H1 (cell line): ENCODE measurements at regions not wholly inside any gene's neighbourhood (a gene's known extent, or its start where the extent isn't known, plus 50 kb on each side); places are given as distances from the start of the nearest gene placed in this dataset.

Experiments used
- CTCF ChIA-PET: fragments of 300-600 bp; sonication (Branson Sonifier 250); formaldehyde crosslinking; loops from one replicate; lab custom pipeline; 2021; ENCODE audit not compliant: partially characterized antibody; lab: Charles Lee
- POLR2A ChIA-PET: fragments of 300-600 bp; sonication (Branson Sonifier 250); formaldehyde crosslinking; loops from one replicate; lab custom pipeline; 2021; ENCODE audit warnings: inconsistent platforms; ENCODE audit not compliant: partially characterized antibody; lab: Charles Lee
- DNase-seq, 2 experiments: peaks; one replicate each; pipeline versions ENCODE4 v3.0.0 to v3.0.0-alpha.2; 2010 to 2022; ENCODE audit warnings: low spot score in 2 of 2, low read depth in 1 of 2, mixed read lengths in 1 of 2
- FAIRE-seq: peaks from 2 replicates; lab custom pipeline; 2011; peaks lifted over from hg19 to GRCh38; lab: Jason Lieb, UNC
- H2AFZ ChIP-seq: 2 replicates; pipeline ENCODE4 v1.8.1; 2012; ENCODE audit warnings: low read length, inconsistent platforms
- H2AK5ac ChIP-seq: 2 replicates; pipeline ENCODE4 v1.6.1; 2013; ENCODE audit warnings: low read depth, low read length
- H2BK120ac ChIP-seq: replicated peaks from 2 replicates; pipeline ENCODE3; 2013; ENCODE audit warnings: low read depth, low read length, inconsistent platforms
- H2BK12ac ChIP-seq: 2 replicates; pipeline ENCODE4 v1.6.1; 2013; ENCODE audit warnings: low read depth, low read length
- H2BK15ac ChIP-seq: 2 replicates; pipeline ENCODE4 v1.6.1; 2013; ENCODE audit warnings: low read length
- H2BK20ac ChIP-seq: 2 replicates; pipeline ENCODE4 v1.6.1; 2013; ENCODE audit warnings: low read length
- H2BK5ac ChIP-seq: 2 replicates; pipeline ENCODE4 v1.6.1; 2013; ENCODE audit warnings: low read depth, low read length
- H3K14ac ChIP-seq: 2 replicates; pipeline ENCODE4 v1.6.1; 2013; ENCODE audit warnings: inconsistent platforms; ENCODE audit not compliant: insufficient read length
- H3K18ac ChIP-seq: 2 replicates; pipeline ENCODE4 v1.6.1; 2013; ENCODE audit warnings: low read length; ENCODE audit errors: extremely low read depth
- H3K23ac ChIP-seq: 2 replicates; pipeline ENCODE4 v1.6.1; 2013; ENCODE audit warnings: inconsistent platforms; ENCODE audit not compliant: insufficient read length
- H3K23me2 ChIP-seq: 2 replicates; pipeline ENCODE4 v1.6.1; 2013; ENCODE audit warnings: low read depth, low read length
- H3K27ac ChIP-seq: 2 replicates; pipeline ENCODE4 v1.6.1; 2011; ENCODE audit warnings: low read depth, low read length, inconsistent platforms
- H3K27me3 ChIP-seq, 4 experiments: replicated peaks in 1 of 4; 1 replicate in 1 of 4; 2 replicates in 3 of 4; pipeline versions ENCODE4 v1.6.1 to v1.8.1; 2011 to 2013; ENCODE audit warnings: low read length in 3 of 4, mild to moderate bottlenecking in 3 of 4, inconsistent platforms in 2 of 4, mixed read lengths in 2 of 4, moderate library complexity in 1 of 4; ENCODE audit not compliant: control insufficient read depth in 3 of 4, insufficient read depth in 3 of 4; ENCODE audit errors: extremely low read depth in 1 of 4
- H3K36me3 ChIP-seq, 4 experiments: 2 replicates each; pipeline versions ENCODE4 v1.6.1 to v1.8.1; 2011 to 2013; ENCODE audit warnings: mild to moderate bottlenecking in 4 of 4, low read length in 3 of 4, moderate library complexity in 2 of 4, control low read depth in 1 of 4, inconsistent platforms in 1 of 4; ENCODE audit not compliant: insufficient read depth in 4 of 4, control insufficient read depth in 2 of 4
- H3K4ac ChIP-seq: replicated peaks from 2 replicates; pipeline ENCODE3; 2013; ENCODE audit warnings: low read length, low read depth, mixed read lengths, inconsistent platforms; ENCODE audit not compliant: insufficient read length
- H3K4me1 ChIP-seq, 4 experiments: replicated peaks in 1 of 4; 1 replicate in 1 of 4; 2 replicates in 3 of 4; pipeline versions ENCODE4 v1.6.1 to v1.8.1; 2011 to 2013; ENCODE audit warnings: low read length in 3 of 4, inconsistent platforms in 2 of 4, mixed read lengths in 1 of 4; ENCODE audit not compliant: insufficient read depth in 4 of 4, control insufficient read depth in 3 of 4
- H3K4me2 ChIP-seq, 2 experiments: 2 replicates each; pipeline versions ENCODE4 v1.6.1 to v1.8.1; 2011 to 2013; ENCODE audit warnings: low read depth in 2 of 2, low read length in 2 of 2, control low read depth in 1 of 2, inconsistent platforms in 1 of 2, mild to moderate bottlenecking in 1 of 2; ENCODE audit not compliant: insufficient read depth in 1 of 2
- H3K4me3 ChIP-seq, 4 experiments: fragments of 200-600, 300-600 bp in 1 of 4; sonication (generic), shearing (Covaris generic), sonication (Bioruptor Twin) in 1 of 4; 2 replicates each; pipeline versions ENCODE4 v1.5.1 to v1.8.1; 2011 to 2016; ENCODE audit warnings: low read length in 4 of 4, low read depth in 3 of 4, control low read depth in 2 of 4, inconsistent platforms in 2 of 4, mild to moderate bottlenecking in 2 of 4, mixed read lengths in 1 of 4, moderate library complexity in 1 of 4; ENCODE audit not compliant: insufficient read depth in 2 of 4; ENCODE audit errors: extremely low read depth in 1 of 4
- H3K56ac ChIP-seq: replicated peaks from 2 replicates; pipeline ENCODE3; 2013; ENCODE audit warnings: low read depth, mild to moderate bottlenecking, mixed read lengths, low read length, inconsistent platforms; ENCODE audit not compliant: insufficient read length
- H3K79me1 ChIP-seq: 2 replicates; pipeline ENCODE4 v1.6.1; 2013; ENCODE audit warnings: low read depth, low read length, control low read depth
- H3K79me2 ChIP-seq, 2 experiments: 2 replicates each; pipeline versions ENCODE4 v1.6.1 to v1.8.1; 2012 to 2013; ENCODE audit warnings: low read length in 2 of 2, mild to moderate bottlenecking in 2 of 2, inconsistent platforms in 1 of 2; ENCODE audit not compliant: insufficient read depth in 2 of 2, control insufficient read depth in 1 of 2
- H3K9ac ChIP-seq, 4 experiments: replicated peaks in 1 of 4; 1 replicate in 1 of 4; 2 replicates in 3 of 4; pipeline versions ENCODE4 v1.6.1 to v1.8.1; 2011 to 2013; ENCODE audit warnings: low read depth in 3 of 4, low read length in 3 of 4, control low read depth in 2 of 4, mild to moderate bottlenecking in 2 of 4, moderate library complexity in 2 of 4, inconsistent platforms in 1 of 4; ENCODE audit errors: extremely low read depth in 1 of 4
- H3K9me3 ChIP-seq, 2 experiments: 2 replicates each; pipeline versions ENCODE4 v1.6.1 to v1.8.1; 2012 to 2013; ENCODE audit warnings: mild to moderate bottlenecking in 2 of 2, moderate library complexity in 2 of 2, control low read depth in 1 of 2, inconsistent platforms in 1 of 2, low read depth in 1 of 2, low read length in 1 of 2, mixed read lengths in 1 of 2; ENCODE audit not compliant: insufficient read depth in 2 of 2
- H4K20me1 ChIP-seq, 2 experiments: replicated peaks in 1 of 2; 2 replicates each; pipeline versions ENCODE3 to v1.8.1; 2011 to 2013; ENCODE audit warnings: inconsistent platforms in 2 of 2, low read length in 2 of 2, mild to moderate bottlenecking in 1 of 2; ENCODE audit not compliant: insufficient read depth in 2 of 2, control insufficient read depth in 1 of 2
- H4K5ac ChIP-seq: 2 replicates; pipeline ENCODE4 v1.6.1; 2013; ENCODE audit warnings: low read length, low read depth, mixed read lengths, inconsistent platforms; ENCODE audit not compliant: insufficient read length
- H4K8ac ChIP-seq: 2 replicates; pipeline ENCODE4 v1.8.0; 2013; ENCODE audit warnings: mild to moderate bottlenecking, moderate library complexity, low read length, inconsistent platforms; ENCODE audit not compliant: insufficient read depth; ENCODE audit errors: extremely low read depth
- H4K91ac ChIP-seq: replicated peaks from 2 replicates; pipeline ENCODE3; 2013; ENCODE audit warnings: low read length, mixed read lengths, inconsistent platforms; ENCODE audit not compliant: insufficient read length
- TBP ChIP-seq: IDR thresholded peaks from 2 replicates; pipeline ENCODE4 v1.6.1; 2011; ENCODE audit warnings: low read depth, low read length, improper control_type of control experiment
- WGBS, 2 experiments: shearing (Covaris generic) in 1 of 2; methylation state at CpG; one replicate each; pipeline versions ENCODE4 v1.1.6 to v1.1.7; 2013 to 2015; ENCODE audit warnings: low lambda C conversion rate in 2 of 2, mixed read lengths in 2 of 2, inconsistent platforms in 1 of 2, low coverage in 1 of 2, missing lambda C conversion rate in 1 of 2; ENCODE audit not compliant: insufficient replicate concordance in 2 of 2, insufficient coverage in 1 of 2, insufficient read length in 1 of 2; ENCODE audit errors: extremely low coverage in 1 of 2, missing lambda C conversion rate in 1 of 2; 5-methylcytosine and 5-hydroxymethylcytosine counted together

DNA sequence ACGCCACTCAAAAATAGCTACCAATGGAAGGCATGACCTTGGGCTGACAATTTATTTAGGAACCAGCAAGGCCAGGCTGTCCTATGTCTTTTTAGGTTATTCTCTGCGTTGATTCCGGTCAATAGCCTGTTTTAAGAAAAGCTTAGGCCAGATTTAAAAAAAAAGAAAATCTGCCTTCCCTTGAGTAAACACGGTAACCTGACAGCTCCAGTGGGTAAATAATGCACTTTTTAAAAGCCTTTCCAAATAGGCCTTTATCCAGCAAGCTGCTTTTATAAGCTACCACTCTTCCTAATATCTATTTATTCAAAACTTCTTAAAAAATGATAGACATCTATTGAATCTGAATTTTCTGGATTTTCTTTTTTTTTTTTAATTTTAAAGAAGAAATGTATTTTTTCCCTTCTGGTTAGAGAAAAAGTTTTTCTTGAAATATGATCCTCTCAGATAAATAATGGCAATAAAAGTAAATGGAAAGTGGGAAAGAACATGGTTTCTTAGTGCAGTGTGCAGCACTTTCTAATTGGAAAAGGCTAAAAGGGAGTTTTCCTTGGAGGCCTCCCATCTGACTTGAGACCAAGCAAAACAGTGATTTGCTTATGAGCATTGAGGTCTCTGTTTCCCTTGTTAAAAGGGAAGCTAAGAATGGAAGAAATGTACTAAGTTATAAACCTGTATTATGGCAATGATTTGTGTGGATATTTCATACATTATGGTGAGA lies 281.0 kb upstream of the RUNX1 start:
- Histone ChIP-seq H2AFZ (no peak overlapping the region), H2BK5ac (no peak overlapping the region), H3K27me3 (no peaks in the 10 kb centered on the region), H3K4me1 (no peaks in the 10 kb centered on the region), H2BK120ac (no peak overlapping the region), H4K5ac (no peak overlapping the region), H3K79me1 (no peaks in the 10 kb centered on the region), H3K9me3 (no peaks in the 10 kb centered on the region), H3K18ac (no peak overlapping the region), H3K23me2 (no peaks in the 10 kb centered on the region; the same call in 1 of the 2 replicates), H3K4me3 (no peak overlapping the region), H3K4ac (no peak overlapping the region), H3K79me2 (no peaks in the 10 kb centered on the region), H3K14ac (no peak overlapping the region), H2BK15ac (no peak overlapping the region), H2AK5ac (no peak overlapping the region), H2BK12ac (no peak overlapping the region), H3K36me3 (no peaks in the 10 kb centered on the region), H3K27ac (no peak overlapping the region), H4K20me1 (no peaks in the 10 kb centered on the region), H2BK20ac (no peak overlapping the region), H4K8ac (no peak overlapping the region), H4K91ac (no peak overlapping the region), H3K23ac (no peak overlapping the region), H3K4me2 (no peak overlapping the region), H3K56ac (no peak overlapping the region), H3K9ac (no peak overlapping the region)
- no peak for DNase-seq
- ChIA-PET CTCF (interaction anchor here (0.7 kb wide), 1 partner anchor 14 kb away, joined by 3 read pairs; no protein-coding TSS in a partner anchor), POLR2A (no interaction called here)
- WGBS, 2 experiments = 86% methylated on average over 4 of the region's 4 CpGs; no CpG with 5 or more reads in 1 of the 2 experiments
- FAIRE-seq = no peak
- TF ChIP-seq TBP = no peak
